GM18520 (cell line): ENCODE measurements at regions not wholly inside any gene's neighbourhood (a gene's known extent, or its start where the extent isn't known, plus 50 kb on each side); places are given as distances from the start of the nearest gene placed in this dataset.
"Not testable (repeated sequence)": the region's sequence is repeated elsewhere in the genome, so short reads cannot be mapped to it uniquely, and the experiment has no call there.

Experiments used
- ATAC-seq: cut with Tn5 transposase; IDR thresholded peaks from one replicate; pipeline ENCODE4 v1.9.1; 2021; ENCODE audit not compliant: unreplicated experiment

- no peak for ATAC-seq
Measured at GRCh38 chr5:104611135-104611767, 1048.7 kb upstream of the NUDT12 start.

- ATAC-seq: no peak
Measured at GRCh38 chr5:104606258-104606829, 1043.8 kb upstream of the NUDT12 start.

- no peak for ATAC-seq
Measured at GRCh38 chr5:104599726-104600125, 1037.1 kb upstream of the NUDT12 start.

GRCh38 chr5:104598285-104598684, 1035.7 kb upstream of the NUDT12 start:
- no peak for ATAC-seq

DNA sequence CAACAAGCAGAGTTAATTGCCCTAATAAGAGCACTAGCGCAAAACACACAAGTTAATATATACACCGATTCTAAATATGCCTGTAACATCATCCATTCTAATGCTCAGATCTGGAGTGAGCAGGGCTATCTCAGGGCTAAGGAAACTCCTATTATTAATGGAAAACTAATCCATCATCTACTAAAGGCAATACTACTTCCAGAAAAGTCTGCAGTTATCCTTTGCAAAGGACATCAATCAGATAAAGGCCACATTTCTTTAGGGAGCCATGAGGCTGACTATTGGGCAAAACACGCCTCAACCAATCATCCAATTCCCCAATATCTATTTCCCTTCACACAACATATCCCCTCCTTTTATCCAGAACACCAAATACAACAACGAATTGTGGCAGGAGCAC, 1032.3 kb upstream of the NUDT12 start:
- no peak for ATAC-seq

GRCh38 chr5:104576677-104577076, 1014.1 kb upstream of the NUDT12 start:
- ATAC-seq: no peak

GRCh38 chr5:104573949-104574709, 1011.5 kb upstream of the NUDT12 start:
- no peak for ATAC-seq

GRCh38 chr5:104569621-104570020, 1007.0 kb upstream of the NUDT12 start:
- ATAC-seq: no peak

DNA sequence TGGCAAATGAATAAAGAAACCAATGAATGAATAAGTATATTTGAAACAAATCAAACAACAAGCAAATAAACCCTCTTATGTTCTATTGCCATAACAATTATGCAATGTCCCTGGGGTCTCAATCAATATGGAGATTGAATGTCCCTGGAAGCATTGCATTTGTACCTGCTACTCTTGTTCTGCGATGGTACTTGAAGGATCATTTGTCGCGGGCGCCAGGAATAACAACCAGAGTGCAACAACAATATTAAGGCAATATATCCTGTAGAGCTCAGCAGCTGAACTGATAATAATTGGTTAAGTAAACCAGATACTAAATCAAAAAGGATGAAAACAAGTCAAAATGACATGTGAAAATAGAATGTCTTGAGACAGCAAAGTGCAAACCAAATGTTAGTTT, 1001.9 kb upstream of the NUDT12 start:
- ATAC-seq: no peak

DNA sequence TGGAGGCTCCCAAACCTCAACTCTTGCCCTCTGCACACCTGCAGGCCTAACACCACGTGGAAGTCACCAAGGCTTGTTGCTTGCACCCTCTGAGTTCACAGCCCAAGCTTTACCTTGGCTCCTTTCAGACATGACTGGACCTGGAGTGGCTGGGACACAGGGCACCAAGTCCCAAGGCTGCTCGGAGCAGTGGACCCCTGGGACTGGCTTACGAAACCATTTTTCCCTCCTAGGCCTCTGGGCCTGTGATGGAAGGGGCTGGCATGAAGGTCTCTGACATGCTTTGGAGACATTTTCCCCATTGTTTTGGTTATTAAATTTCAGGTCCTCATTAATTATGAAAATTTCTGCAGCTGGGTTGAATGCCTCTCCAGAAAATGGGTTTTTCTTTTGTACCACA, 994.4 kb upstream of the NUDT12 start:
- no peak for ATAC-seq

- no peak for ATAC-seq
Measured at GRCh38 chr5:104551628-104552027, 989.0 kb upstream of the NUDT12 start.

DNA sequence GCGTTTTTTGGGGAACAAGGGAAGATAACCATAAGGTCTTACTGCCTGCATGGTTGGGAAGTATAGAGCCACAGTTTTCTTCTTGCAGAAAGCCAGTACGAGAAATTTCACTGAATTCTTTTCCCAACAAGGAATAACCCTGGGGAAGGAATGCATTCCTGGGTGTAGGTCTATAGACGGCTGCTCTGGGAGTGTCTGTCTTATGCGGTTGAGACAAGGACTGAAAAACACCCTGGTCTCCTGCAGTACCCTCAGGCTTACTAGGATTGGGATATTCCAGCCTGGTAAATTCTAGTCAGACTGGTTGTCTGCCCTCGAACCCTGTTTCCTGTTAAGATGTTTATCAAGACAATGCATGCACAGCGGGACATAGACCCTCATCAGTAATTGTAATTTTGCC, 984.3 kb upstream of the NUDT12 start:
- ATAC-seq: not testable (repeated sequence)

- ATAC-seq: no peak
Measured at GRCh38 chr5:104541141-104541785, 978.7 kb upstream of the NUDT12 start.

DNA sequence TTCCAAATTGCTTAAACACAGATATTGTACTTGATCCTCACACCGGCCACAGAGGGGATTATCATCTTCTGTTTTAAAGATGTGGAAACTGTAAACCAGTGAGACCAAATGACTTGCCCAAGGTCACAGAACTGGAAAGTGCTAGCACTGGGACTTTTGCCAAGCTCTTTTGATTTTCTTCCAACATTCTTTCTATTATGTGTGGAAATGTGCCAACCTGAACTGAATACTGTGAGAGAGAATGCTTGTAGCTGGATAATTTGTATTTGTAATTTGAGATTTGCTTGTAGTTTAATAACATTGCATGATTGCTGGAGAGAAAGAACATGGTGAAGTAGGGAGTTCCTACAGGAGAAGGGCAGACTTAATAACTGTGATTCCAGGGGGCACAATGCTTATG, 977.9 kb upstream of the NUDT12 start:
- ATAC-seq: no peak

GRCh38 chr5:104539618-104540350, 977.2 kb upstream of the NUDT12 start:
- no peak for ATAC-seq

- no peak for ATAC-seq
Measured at GRCh38 chr5:104538734-104539133, 976.1 kb upstream of the NUDT12 start.

- no peak for ATAC-seq
Measured at GRCh38 chr5:104533498-104533897, 970.9 kb upstream of the NUDT12 start.

DNA sequence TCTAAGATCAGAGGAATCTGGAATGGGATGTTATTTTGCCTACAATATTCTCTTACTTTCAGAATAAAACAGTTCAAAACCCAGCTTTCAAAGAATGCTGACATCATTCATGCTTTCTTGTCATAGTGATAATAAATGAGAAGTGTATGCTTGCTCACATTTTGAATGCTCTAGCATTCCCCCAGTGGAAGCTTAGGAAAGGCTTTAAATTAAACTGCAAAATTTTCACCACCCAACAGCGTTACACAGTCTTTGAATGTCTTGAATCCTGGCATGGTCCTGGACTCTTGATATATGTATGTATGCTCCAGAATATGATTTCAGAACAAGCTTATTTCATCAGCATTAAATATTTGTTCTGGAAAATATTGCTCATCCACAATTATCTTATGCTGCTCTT, 964.3 kb upstream of the NUDT12 start:
- no peak for ATAC-seq

DNA sequence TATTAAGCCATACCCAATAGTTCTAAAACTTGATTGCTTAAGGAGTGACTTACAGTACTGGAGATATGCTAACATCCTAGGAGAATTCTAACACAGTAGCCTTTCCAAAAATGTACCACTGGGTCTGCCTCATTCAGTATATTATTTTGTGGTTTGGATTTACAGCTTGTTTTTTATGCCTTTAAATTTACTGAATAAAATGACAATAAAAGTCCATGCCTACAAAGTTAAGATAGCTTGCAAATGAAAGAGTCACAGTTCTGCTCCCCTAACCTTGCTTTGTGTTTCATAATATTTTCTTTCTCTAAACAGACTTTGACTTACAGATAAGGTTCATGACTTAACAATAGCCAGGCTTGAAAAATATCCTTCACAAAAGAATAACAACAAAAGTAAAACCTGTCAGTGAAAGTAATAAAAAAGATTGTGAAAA, 951.1 kb upstream of the NUDT12 start:
- no peak for ATAC-seq

DNA sequence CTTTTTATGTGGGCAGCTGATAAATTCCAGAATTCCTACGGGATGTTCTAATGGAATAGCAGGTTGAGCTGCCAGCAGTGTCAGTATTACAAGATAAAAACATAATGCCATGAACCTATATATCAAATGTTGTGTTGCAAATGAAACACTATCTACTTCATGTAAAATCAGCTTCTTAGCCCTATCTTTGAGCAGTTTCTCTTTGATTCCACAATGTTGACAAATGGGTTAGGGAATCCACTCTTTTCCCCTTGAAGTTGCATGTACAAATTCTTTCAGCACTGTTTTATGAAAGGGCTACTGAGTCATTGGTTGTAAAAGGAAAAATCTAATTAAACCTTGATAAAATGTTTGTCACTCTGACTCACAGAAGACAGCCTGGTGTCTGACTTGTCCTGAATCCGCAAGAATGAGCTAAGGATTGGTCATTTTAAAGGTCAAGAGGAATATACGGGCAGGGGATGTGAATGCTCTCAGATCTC, 950.6 kb upstream of the NUDT12 start:
- no peak for ATAC-seq
